Chondrocyte (in vitro differentiated cells): ENCODE measurements at regions not wholly inside any gene's neighbourhood (a gene's known extent, or its start where the extent isn't known, plus 50 kb on each side); places are given as distances from the start of the nearest gene placed in this dataset.

Experiments
- DNase-seq: peaks from one replicate; pipeline ENCODE4 v3.0.0; 2021; ENCODE audit warnings: mixed read lengths, low spot score
- H3K27ac Mint-ChIP-seq: one replicate; pipeline ENCODE4 v1.8.0; 2021; ENCODE audit warnings: mild to moderate bottlenecking, moderate library complexity, mixed read lengths; ENCODE audit not compliant: unreplicated experiment
- H3K27me3 Mint-ChIP-seq: 2 replicates; pipeline ENCODE4 v1.8.0; 2021; ENCODE audit warnings: low read depth, mixed read lengths
- H3K36me3 Mint-ChIP-seq: 2 replicates; pipeline ENCODE4 v1.8.0; 2021; ENCODE audit warnings: low read depth, mixed read lengths
- H3K4me1 Mint-ChIP-seq: 2 replicates; pipeline ENCODE4 v1.8.0; 2021; ENCODE audit warnings: low read depth, mild to moderate bottlenecking, mixed read lengths
- H3K4me3 Mint-ChIP-seq: one replicate; pipeline ENCODE4 v1.8.0; 2021; ENCODE audit warnings: mild to moderate bottlenecking, moderate library complexity, mixed read lengths; ENCODE audit not compliant: unreplicated experiment
- H3K9me3 Mint-ChIP-seq: 2 replicates; pipeline ENCODE4 v1.8.0; 2021; ENCODE audit warnings: low read depth, mixed read lengths
- TF ChIP-seq, protein P1 (sequence below): fragments of 200-600 bp; sonication (generic); IDR thresholded peaks from 2 replicates; pipeline ENCODE4 v1.5.0; 2021; ENCODE audit warnings: antibody characterized with exemption, mild to moderate bottlenecking, moderate library complexity

GRCh38 chr11:26201411-26201810 is 130.5 kb upstream of the ANO3 start:
- Mint-ChIP-seq H3K4me1 (peaks cover 6% of the 10 kb centered on the region), H3K9me3 (no peaks in the 10 kb centered on the region), H3K4me3 (no peak overlapping the region), H3K27ac (no peak overlapping the region), H3K27me3 (no peaks in the 10 kb centered on the region), H3K36me3 (peaks cover 1% of the 10 kb centered on the region)
- DNase-seq: no peak
- TF ChIP-seq, protein P1, sequence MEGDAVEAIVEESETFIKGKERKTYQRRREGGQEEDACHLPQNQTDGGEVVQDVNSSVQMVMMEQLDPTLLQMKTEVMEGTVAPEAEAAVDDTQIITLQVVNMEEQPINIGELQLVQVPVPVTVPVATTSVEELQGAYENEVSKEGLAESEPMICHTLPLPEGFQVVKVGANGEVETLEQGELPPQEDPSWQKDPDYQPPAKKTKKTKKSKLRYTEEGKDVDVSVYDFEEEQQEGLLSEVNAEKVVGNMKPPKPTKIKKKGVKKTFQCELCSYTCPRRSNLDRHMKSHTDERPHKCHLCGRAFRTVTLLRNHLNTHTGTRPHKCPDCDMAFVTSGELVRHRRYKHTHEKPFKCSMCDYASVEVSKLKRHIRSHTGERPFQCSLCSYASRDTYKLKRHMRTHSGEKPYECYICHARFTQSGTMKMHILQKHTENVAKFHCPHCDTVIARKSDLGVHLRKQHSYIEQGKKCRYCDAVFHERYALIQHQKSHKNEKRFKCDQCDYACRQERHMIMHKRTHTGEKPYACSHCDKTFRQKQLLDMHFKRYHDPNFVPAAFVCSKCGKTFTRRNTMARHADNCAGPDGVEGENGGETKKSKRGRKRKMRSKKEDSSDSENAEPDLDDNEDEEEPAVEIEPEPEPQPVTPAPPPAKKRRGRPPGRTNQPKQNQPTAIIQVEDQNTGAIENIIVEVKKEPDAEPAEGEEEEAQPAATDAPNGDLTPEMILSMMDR: no peak

DNA sequence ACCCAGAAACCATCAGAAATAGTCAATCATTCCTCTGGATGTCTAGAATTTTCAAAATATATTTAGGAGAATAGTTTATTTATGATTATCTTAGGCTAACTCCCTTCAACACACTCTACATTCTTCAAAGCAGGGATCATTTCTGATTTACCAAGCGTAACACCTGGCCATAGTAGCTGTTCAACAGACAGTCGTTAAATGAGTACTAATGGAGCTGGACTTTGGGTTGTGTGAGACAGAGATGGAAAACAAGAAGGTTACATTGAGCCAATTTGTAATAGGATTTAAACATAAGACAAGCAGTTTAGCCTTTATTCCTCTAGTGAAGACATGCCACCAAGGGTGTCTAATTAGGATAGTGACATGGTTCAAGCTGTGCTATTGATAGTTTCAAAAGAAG is 129.2 kb upstream of the ANO3 start:
- no peak overlapping the region for H3K27ac Mint-ChIP-seq
- no peaks in the 10 kb centered on the region for H3K36me3 Mint-ChIP-seq
- no peaks in the 10 kb centered on the region for H3K9me3 Mint-ChIP-seq
- TF ChIP-seq, protein P1: no peak
- no peak for DNase-seq
- peaks cover 4% of the 10 kb centered on the region for H3K27me3 Mint-ChIP-seq
- H3K4me3 Mint-ChIP-seq: no peak overlapping the region
- H3K4me1 Mint-ChIP-seq: peaks cover 6% of the 10 kb centered on the region

DNA sequence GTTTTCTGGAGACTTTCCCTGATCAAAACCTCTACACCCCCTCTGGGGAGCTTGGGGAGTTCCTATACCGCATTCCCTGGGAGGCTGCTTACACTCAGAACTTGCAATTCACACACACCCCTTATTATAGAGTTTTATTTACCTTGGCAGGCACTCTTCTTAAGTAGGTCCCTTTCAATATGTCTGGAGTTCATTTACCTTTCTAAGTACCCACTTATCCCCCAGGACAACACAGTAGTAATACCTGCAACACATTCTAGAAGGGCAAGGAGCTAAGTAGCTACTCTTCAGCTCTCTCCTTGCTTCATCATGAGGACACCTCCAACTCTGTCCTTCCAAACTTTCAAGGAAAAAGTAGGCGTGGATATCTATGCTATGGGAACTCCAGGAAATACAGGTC is 127.8 kb upstream of the ANO3 start:
- no peaks in the 10 kb centered on the region for H3K36me3 Mint-ChIP-seq
- H3K9me3 Mint-ChIP-seq: no peaks in the 10 kb centered on the region
- TF ChIP-seq, protein P1: no peak
- DNase-seq: no peak
- peaks cover 6% of the 10 kb centered on the region for H3K4me1 Mint-ChIP-seq
- no peak overlapping the region for H3K4me3 Mint-ChIP-seq
- no peak overlapping the region for H3K27ac Mint-ChIP-seq
- peaks cover 5% of the 10 kb centered on the region for H3K27me3 Mint-ChIP-seq

- H3K27ac Mint-ChIP-seq: no peak overlapping the region
- TF ChIP-seq, protein P1: no peak
- H3K36me3 Mint-ChIP-seq: no peaks in the 10 kb centered on the region
- no peak for DNase-seq
- H3K4me3 Mint-ChIP-seq: no peak overlapping the region
- peaks cover 5% of the 10 kb centered on the region for H3K27me3 Mint-ChIP-seq
- H3K9me3 Mint-ChIP-seq: peaks cover under 1% of the 10 kb centered on the region
- no peaks in the 10 kb centered on the region for H3K4me1 Mint-ChIP-seq
Observed at GRCh38 chr11:26204839-26205238, 127.1 kb upstream of the ANO3 start.

DNA sequence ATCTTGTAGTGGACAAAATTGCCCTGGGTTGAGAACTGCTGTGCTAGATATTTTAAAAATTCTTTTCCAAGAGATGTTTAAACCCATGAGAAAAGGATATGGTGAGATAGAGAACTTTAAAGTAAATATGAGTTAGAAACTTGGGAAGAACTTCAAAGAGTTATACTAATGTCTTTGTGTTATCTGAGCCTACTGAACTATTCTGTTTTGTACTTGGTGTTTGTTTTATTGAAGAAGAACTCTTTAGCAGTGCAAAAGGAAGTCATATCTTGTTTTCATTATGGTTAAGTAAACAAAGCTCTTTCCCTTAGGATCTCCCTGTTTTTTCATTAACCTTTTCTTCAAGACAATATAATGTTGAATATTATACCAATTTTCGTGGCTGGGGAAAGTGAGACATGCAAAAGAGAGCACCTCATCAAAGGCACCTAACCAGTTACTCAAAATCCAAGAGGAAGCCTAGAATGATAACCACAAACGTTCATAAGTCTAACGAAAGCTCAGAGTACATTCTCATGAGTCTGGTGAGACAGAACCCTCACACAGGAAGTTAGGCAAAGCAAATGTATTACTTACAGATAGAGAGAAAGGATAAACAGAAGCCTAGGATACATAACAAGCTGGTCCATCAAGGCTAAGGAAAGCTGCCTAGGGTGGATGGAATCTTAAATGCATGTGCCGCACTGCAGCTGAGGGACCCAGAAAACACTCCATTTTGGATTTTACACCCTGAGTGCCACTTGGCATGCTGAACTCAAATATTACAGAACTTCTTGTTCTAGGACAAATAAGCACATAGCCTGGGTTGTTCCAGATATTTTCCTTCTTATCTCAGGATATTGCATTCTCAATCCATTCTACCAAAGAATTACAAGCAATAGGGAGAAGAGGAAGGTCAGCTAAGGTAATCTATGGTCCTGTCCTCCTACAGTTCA is 112.5 kb upstream of the ANO3 start:
- no peak overlapping the region for H3K4me3 Mint-ChIP-seq
- no peaks in the 10 kb centered on the region for H3K4me1 Mint-ChIP-seq
- H3K27me3 Mint-ChIP-seq: peaks cover 4% of the 10 kb centered on the region
- TF ChIP-seq, protein P1: no peak
- no peak for DNase-seq
- H3K9me3 Mint-ChIP-seq: peaks cover 2% of the 10 kb centered on the region
- H3K27ac Mint-ChIP-seq: no peak overlapping the region
- H3K36me3 Mint-ChIP-seq: no peaks in the 10 kb centered on the region
